ENCODE measurements at regions not wholly inside any gene's neighbourhood (a gene's known extent, or its start where the extent isn't known, plus 50 kb on each side); places are given as distances from the start of the nearest gene placed in this dataset.

- Histone ChIP-seq H3K79me2 (ENCODE audit: low read depth) (no peaks in the 10 kb centered on the region), H3K4me2 (no peak overlapping the region), H3K4me3 (no peak overlapping the region), H3K27me3 (no peaks in the 10 kb centered on the region), H3K27ac (no peak overlapping the region), H3K9ac (no peak overlapping the region), H3K4me1 (no peaks in the 10 kb centered on the region), H3K36me3 (no peaks in the 10 kb centered on the region), H3F3A (ENCODE audit: low read depth) (no peaks in the 10 kb centered on the region), H4K20me1 (ENCODE audit: low read depth) (no peaks in the 10 kb centered on the region), H3K9me3 (ENCODE audit: low read depth) (peaks cover 4% of the 10 kb centered on the region), H2AFZ (replicated peaks) (no peak overlapping the region)
- Mint-ChIP-seq H3K4me3 (no peak overlapping the region), H3K27me3 (ENCODE audit: insufficient read depth, low read depth) (peaks cover 5% of the 10 kb centered on the region), H3K9me3 (peaks cover 25% of the 10 kb centered on the region), H3K36me3 (peaks cover 3% of the 10 kb centered on the region), H3K4me1 (no peaks in the 10 kb centered on the region), H3K27ac (no peak overlapping the region)
- TF ChIP-seq EZH2 (IDR thresholded peaks at IDR 0.05) (no peak), EZH2phosphoT487 (IDR thresholded peaks at IDR 0.05) (no peak), CTCF (IDR thresholded peaks at IDR 0.05) (no peak)
- DNase-seq (ENCODE audit: low spot score), result no peak
Observed at GRCh38 chr6:130647246-130647645, 180.0 kb upstream of the SMLR1 start.

- Histone ChIP-seq H3K79me2 (ENCODE audit: low read depth) (no peaks in the 10 kb centered on the region), H3K4me1 (no peaks in the 10 kb centered on the region), H3K27me3 (no peaks in the 10 kb centered on the region), H3K9ac (no peak overlapping the region), H3K36me3 (no peaks in the 10 kb centered on the region), H3K4me3 (no peak overlapping the region), H3F3A (ENCODE audit: low read depth) (no peaks in the 10 kb centered on the region), H4K20me1 (ENCODE audit: low read depth) (no peaks in the 10 kb centered on the region), H3K9me3 (ENCODE audit: low read depth) (no peaks in the 10 kb centered on the region), H2AFZ (replicated peaks) (no peak overlapping the region), H3K27ac (no peak overlapping the region), H3K4me2 (no peak overlapping the region)
- DNase-seq (ENCODE audit: low spot score), result no peak
- peaks cover 3% of the 10 kb centered on the region for H3K27me3 Mint-ChIP-seq (ENCODE audit: insufficient read depth, low read depth)
- H3K4me1 Mint-ChIP-seq, result peaks cover 8% of the 10 kb centered on the region
- peaks cover 6% of the 10 kb centered on the region for H3K9me3 Mint-ChIP-seq
- no peaks in the 10 kb centered on the region for H3K36me3 Mint-ChIP-seq
- H3K27ac Mint-ChIP-seq, result no peak overlapping the region
- TF ChIP-seq CTCF (IDR thresholded peaks at IDR 0.05) (no peak), EZH2 (IDR thresholded peaks at IDR 0.05) (no peak), EZH2phosphoT487 (IDR thresholded peaks at IDR 0.05) (no peak)
- H3K4me3 Mint-ChIP-seq, result no peak overlapping the region
Observed at GRCh38 chr6:130655586-130655985, 171.6 kb upstream of the SMLR1 start.

DNA sequence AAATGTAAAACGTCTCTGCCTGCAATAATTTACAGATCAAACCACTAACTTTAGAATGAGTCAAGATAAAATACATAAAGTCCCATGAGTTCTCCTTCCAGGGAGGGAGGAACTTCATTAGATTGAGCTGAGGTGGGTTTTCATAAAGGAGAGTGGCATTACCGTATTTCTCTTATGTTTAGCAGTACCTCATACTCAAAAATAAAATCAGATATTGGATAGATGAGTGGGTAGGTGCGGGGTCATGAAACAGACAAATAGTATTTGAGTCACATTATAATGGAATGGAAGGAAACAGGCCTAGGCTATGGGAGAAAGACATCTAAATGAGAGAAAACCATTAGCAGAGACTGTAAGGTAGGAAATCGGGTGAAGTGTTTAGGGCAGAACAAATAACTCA lies 166.1 kb upstream of the SMLR1 start:
- Mint-ChIP-seq H3K36me3 (no peaks in the 10 kb centered on the region), H3K27ac (no peak overlapping the region), H3K4me1 (no peaks in the 10 kb centered on the region), H3K27me3 (ENCODE audit: insufficient read depth, low read depth) (no peaks in the 10 kb centered on the region), H3K4me3 (no peak overlapping the region), H3K9me3 (no peaks in the 10 kb centered on the region)
- Histone ChIP-seq H3K27me3 (no peaks in the 10 kb centered on the region), H3K4me1 (no peaks in the 10 kb centered on the region), H3F3A (ENCODE audit: low read depth) (no peaks in the 10 kb centered on the region), H3K9ac (no peak overlapping the region), H3K36me3 (no peaks in the 10 kb centered on the region), H2AFZ (replicated peaks) (no peak overlapping the region), H3K9me3 (ENCODE audit: low read depth) (no peaks in the 10 kb centered on the region), H3K4me3 (no peak overlapping the region), H4K20me1 (ENCODE audit: low read depth) (no peaks in the 10 kb centered on the region), H3K4me2 (no peak overlapping the region), H3K27ac (no peak overlapping the region), H3K79me2 (ENCODE audit: low read depth) (no peaks in the 10 kb centered on the region)
- no peak for TF ChIP-seq CTCF (IDR thresholded peaks at IDR 0.05)
- no peak for TF ChIP-seq EZH2phosphoT487 (IDR thresholded peaks at IDR 0.05)
- no peak for TF ChIP-seq EZH2 (IDR thresholded peaks at IDR 0.05)
- DNase-seq (ENCODE audit: low spot score), result no peak

- Histone ChIP-seq H2AFZ (replicated peaks) (no peak overlapping the region), H3K27me3 (no peaks in the 10 kb centered on the region), H3K4me1 (no peaks in the 10 kb centered on the region), H3K4me2 (no peak overlapping the region), H3K9ac (no peak overlapping the region), H3K4me3 (no peak overlapping the region), H3K27ac (no peak overlapping the region), H3K36me3 (no peaks in the 10 kb centered on the region), H3K79me2 (ENCODE audit: low read depth) (no peaks in the 10 kb centered on the region), H3F3A (ENCODE audit: low read depth) (no peaks in the 10 kb centered on the region), H4K20me1 (ENCODE audit: low read depth) (no peaks in the 10 kb centered on the region), H3K9me3 (ENCODE audit: low read depth) (no peaks in the 10 kb centered on the region)
- TF ChIP-seq EZH2phosphoT487 (IDR thresholded peaks at IDR 0.05) (no peak), EZH2 (IDR thresholded peaks at IDR 0.05) (no peak), CTCF (IDR thresholded peaks at IDR 0.05) (no peak)
- DNase-seq (ENCODE audit: low spot score), result no peak
- H3K27ac Mint-ChIP-seq, result no peak overlapping the region
- H3K4me3 Mint-ChIP-seq, result no peak overlapping the region
- H3K36me3 Mint-ChIP-seq, result no peaks in the 10 kb centered on the region
- peaks cover 5% of the 10 kb centered on the region for H3K4me1 Mint-ChIP-seq
- H3K9me3 Mint-ChIP-seq, result no peaks in the 10 kb centered on the region
- peaks cover 3% of the 10 kb centered on the region for H3K27me3 Mint-ChIP-seq (ENCODE audit: insufficient read depth, low read depth)
Observed at GRCh38 chr6:130666786-130667185, 160.4 kb upstream of the SMLR1 start.
